Muscle of leg (tissue), 3 donors: ENCODE measurements at regions not wholly inside any gene's neighbourhood (a gene's known extent, or its start where the extent isn't known, plus 50 kb on each side); places are given as distances from the start of the nearest gene placed in this dataset.
"Not testable (repeated sequence)": the region's sequence is repeated elsewhere in the genome, so short reads cannot be mapped to it uniquely, and the experiment has no call there.

ENCODE experiments used
- DNase-seq: peaks from one replicate; pipeline ENCODE4 v3.0.0; 2013
- H3K27ac ChIP-seq: one replicate; pipeline ENCODE4 v1.5.1; 2013; ENCODE audit warnings: mild to moderate bottlenecking, low read length, control low read depth
- H3K27me3 ChIP-seq: one replicate; pipeline ENCODE4 v1.6.1; 2013; ENCODE audit warnings: low read length; ENCODE audit not compliant: control insufficient read depth, insufficient read depth
- H3K36me3 ChIP-seq: one replicate; pipeline ENCODE4 v1.6.1; 2013; ENCODE audit warnings: low read length; ENCODE audit not compliant: control insufficient read depth, insufficient read depth
- H3K4me1 ChIP-seq: one replicate; pipeline ENCODE4 v1.6.1; 2013; ENCODE audit warnings: low read length; ENCODE audit not compliant: control insufficient read depth, insufficient read depth
- H3K4me3 ChIP-seq: one replicate; pipeline ENCODE4 v1.5.1; 2013; ENCODE audit warnings: low read length, control low read depth
- H3K9me3 ChIP-seq: replicated peaks from 2 replicates; pipeline ENCODE4 v1.6.1; 2013; ENCODE audit warnings: low read depth, low read length; ENCODE audit not compliant: control insufficient read depth
- WGBS: methylation state at CpG from one replicate; pipeline ENCODE4 v1.1.5; 2013; ENCODE audit warnings: missing lambda C conversion rate; ENCODE audit not compliant: insufficient coverage; 5-methylcytosine and 5-hydroxymethylcytosine counted together

GRCh38 chr3:177689869-177690268, 492.6 kb upstream of the TBL1XR1 start:
- Histone ChIP-seq H3K9me3 (no peaks in the 10 kb centered on the region), H3K36me3 (no peaks in the 10 kb centered on the region), H3K4me1 (no peaks in the 10 kb centered on the region), H3K4me3 (no peak overlapping the region), H3K27ac (no peak overlapping the region), H3K27me3 (no peaks in the 10 kb centered on the region)
- WGBS, result no CpG with 5 or more reads among the region's 4 CpGs
- no peak for DNase-seq

GRCh38 chr3:177690306-177690705, 493.0 kb upstream of the TBL1XR1 start:
- Histone ChIP-seq H3K4me1 (no peaks in the 10 kb centered on the region), H3K4me3 (no peak overlapping the region), H3K9me3 (no peaks in the 10 kb centered on the region), H3K36me3 (no peaks in the 10 kb centered on the region), H3K27me3 (no peaks in the 10 kb centered on the region), H3K27ac (no peak overlapping the region)
- peak; percentile 70 for DNase-seq
- no CpG with 5 or more reads among the region's 3 CpGs for WGBS

GRCh38 chr3:177692304-177692975, 495.2 kb upstream of the TBL1XR1 start:
- no peak overlapping the region for H3K27ac ChIP-seq
- H3K4me3 ChIP-seq, result no peak overlapping the region
- DNase-seq, result no peak
- H3K27me3 ChIP-seq, result no peaks in the 10 kb centered on the region
- no CpG with 5 or more reads among the region's 3 CpGs for WGBS
- H3K36me3 ChIP-seq, result no peaks in the 10 kb centered on the region
- no peaks in the 10 kb centered on the region for H3K9me3 ChIP-seq
- no peaks in the 10 kb centered on the region for H3K4me1 ChIP-seq

- no peaks in the 10 kb centered on the region for H3K27me3 ChIP-seq
- 24% methylated on average over 2 of the region's 4 CpGs for WGBS
- H3K36me3 ChIP-seq, result no peaks in the 10 kb centered on the region
- peak overlapping the region; percentile 43 for H3K27ac ChIP-seq
- no peaks in the 10 kb centered on the region for H3K9me3 ChIP-seq
- H3K4me1 ChIP-seq, result no peaks in the 10 kb centered on the region
- H3K4me3 ChIP-seq, result no peak overlapping the region
- peak; percentile 39 for DNase-seq
Measured at GRCh38 chr3:177693616-177694264, 496.5 kb upstream of the TBL1XR1 start.

- Histone ChIP-seq H3K27me3 (no peaks in the 10 kb centered on the region), H3K36me3 (no peaks in the 10 kb centered on the region), H3K4me1 (no peaks in the 10 kb centered on the region), H3K27ac (peak overlapping the region; percentile 43), H3K9me3 (no peaks in the 10 kb centered on the region), H3K4me3 (no peak overlapping the region)
- DNase-seq, result peak; percentile 87
- 0% methylated on average over 1 of the region's 3 CpGs for WGBS
Measured at GRCh38 chr3:177694316-177694715, 497.0 kb upstream of the TBL1XR1 start.

DNA sequence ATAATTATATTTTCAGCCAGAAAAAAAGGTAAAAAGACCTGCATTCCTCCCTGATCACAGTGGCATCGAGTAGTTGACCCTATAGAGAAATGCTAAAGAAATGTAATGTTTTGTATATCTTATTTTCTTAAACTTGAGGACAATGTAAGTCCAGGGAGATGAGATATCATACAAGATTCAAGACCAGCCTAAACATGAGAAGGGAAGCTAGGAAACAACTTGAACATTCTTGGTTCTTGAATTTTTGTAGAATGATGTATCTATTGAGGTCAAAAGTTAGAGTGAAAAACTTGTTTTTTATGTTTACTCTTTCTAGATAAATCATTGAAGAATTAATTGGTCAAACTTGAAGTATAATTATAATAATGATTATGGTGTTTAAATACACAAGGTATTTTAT, 497.7 kb upstream of the TBL1XR1 start:
- no peaks in the 10 kb centered on the region for H3K4me1 ChIP-seq
- no peak for DNase-seq
- peak overlapping the region; percentile 45 for H3K27ac ChIP-seq
- H3K4me3 ChIP-seq, result no peak overlapping the region
- H3K27me3 ChIP-seq, result no peaks in the 10 kb centered on the region
- no CpG with 5 or more reads among the region's 1 CpG for WGBS
- no peaks in the 10 kb centered on the region for H3K9me3 ChIP-seq
- no peaks in the 10 kb centered on the region for H3K36me3 ChIP-seq

DNA sequence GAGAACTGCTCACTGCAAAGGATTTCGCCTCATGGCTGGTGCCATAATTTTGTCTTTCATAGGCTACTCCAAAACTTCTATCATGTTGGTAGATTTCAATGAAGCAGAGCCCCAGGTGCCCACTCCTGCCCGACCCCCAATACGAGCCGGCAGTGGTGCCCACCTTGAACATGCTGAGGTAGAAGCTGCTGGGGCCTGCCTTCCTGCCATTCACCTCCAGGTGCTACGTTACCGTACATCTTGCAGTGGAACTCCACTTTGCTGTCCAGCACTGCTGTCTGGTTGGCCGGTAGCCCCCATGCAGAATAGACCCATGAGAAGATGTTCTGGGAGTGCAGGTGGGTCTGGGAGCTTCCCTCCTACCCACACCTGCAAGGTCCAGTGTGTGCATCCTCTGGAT, 502.8 kb upstream of the TBL1XR1 start:
- Histone ChIP-seq H3K27ac (no peak overlapping the region), H3K4me1 (no peaks in the 10 kb centered on the region), H3K27me3 (no peaks in the 10 kb centered on the region), H3K4me3 (no peak overlapping the region), H3K9me3 (no peaks in the 10 kb centered on the region), H3K36me3 (no peaks in the 10 kb centered on the region)
- WGBS, result 96% methylated on average over 6 of the region's 7 CpGs
- no peak for DNase-seq

- DNase-seq, result no peak
- no peaks in the 10 kb centered on the region for H3K36me3 ChIP-seq
- no peaks in the 10 kb centered on the region for H3K9me3 ChIP-seq
- H3K27me3 ChIP-seq, result no peaks in the 10 kb centered on the region
- WGBS, result 95% methylated on average over 2 of the region's 3 CpGs
- peaks cover 10% of the 10 kb centered on the region for H3K4me1 ChIP-seq
- H3K4me3 ChIP-seq, result no peak overlapping the region
- H3K27ac ChIP-seq, result no peak overlapping the region
Measured at GRCh38 chr3:177703788-177704187, 506.5 kb upstream of the TBL1XR1 start.

DNA sequence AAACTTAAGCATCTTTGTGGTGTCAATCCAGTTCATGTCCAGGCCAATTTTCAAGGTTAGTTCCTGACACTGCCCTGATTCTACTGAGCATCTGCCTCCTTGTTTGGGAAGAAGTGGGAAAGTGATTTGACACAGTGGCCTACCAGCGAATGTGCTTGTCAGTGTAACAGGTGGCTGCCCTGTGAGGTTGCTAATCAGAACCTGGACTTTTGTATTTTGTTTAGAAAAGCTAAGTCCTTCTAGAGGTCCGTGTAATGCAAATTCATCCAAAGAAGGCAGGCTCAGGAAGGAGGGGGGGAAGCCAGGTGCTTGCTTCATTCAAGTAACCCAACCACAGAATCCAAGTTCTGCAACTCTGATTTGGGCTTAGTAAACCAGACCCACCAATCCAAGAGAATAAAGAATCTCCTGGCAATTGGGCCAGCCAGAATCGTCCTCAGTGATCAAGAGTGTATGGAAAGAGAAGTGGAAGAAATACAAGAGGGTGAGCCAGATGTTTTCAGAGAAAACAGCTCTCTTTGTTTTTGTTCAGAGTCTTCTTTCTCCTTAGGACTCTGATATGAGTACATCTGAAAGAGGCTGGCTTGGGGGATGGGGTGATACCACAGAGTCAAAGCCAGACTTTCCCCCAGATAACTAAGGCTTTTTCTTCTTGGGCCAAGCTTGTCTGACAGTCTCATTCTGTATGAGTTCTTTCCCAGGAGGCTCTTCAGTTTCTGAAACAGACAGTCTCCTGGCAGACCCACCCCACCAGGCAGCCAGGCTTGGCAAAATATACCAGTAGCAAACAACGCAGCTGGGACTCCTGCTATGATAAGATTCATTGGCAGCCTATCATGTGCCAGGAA, 508.9 kb upstream of the TBL1XR1 start:
- WGBS, result no CpG with 5 or more reads among the region's 4 CpGs
- H3K27me3 ChIP-seq, result no peaks in the 10 kb centered on the region
- H3K36me3 ChIP-seq, result no peaks in the 10 kb centered on the region
- H3K9me3 ChIP-seq, result no peaks in the 10 kb centered on the region
- H3K4me1 ChIP-seq, result peaks cover 10% of the 10 kb centered on the region
- H3K27ac ChIP-seq, result peak overlapping the region; percentile 57
- no peak overlapping the region for H3K4me3 ChIP-seq
- DNase-seq, result peak; percentile 91

DNA sequence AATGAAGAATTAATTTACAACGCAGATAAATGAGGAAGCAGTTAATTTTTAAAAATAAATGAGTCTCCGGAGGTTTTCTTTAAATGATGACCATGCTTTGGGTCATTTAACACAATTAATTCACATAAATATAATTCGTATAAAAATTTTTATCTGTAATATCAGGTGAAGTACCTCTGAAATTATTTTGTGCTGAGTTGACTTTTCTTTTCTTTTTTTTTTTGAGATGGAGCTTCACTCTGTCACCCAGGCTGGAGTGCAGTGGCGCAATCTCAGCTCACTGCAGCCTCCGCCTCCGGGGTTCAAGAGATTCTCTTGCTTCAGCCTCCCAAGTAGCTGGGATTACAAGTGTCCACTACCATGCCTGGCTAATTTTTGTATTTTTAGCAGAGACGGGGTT, 512.2 kb upstream of the TBL1XR1 start:
- H3K27ac ChIP-seq, H3K9me3 ChIP-seq, H3K27me3 ChIP-seq, DNase-seq, H3K4me3 ChIP-seq, H3K36me3 ChIP-seq: not testable (repeated sequence)
- 100% methylated on average over 4 of the region's 7 CpGs for WGBS
- H3K4me1 ChIP-seq, result peaks cover 15% of the 10 kb centered on the region
